HG03097 (cell line): ENCODE measurements at regions not wholly inside any gene's neighbourhood (a gene's known extent, or its start where the extent isn't known, plus 50 kb on each side); places are given as distances from the start of the nearest gene placed in this dataset.

Experiments
- ATAC-seq: cut with Tn5 transposase; IDR thresholded peaks from one replicate; pipeline ENCODE4 v1.9.1; 2021; ENCODE audit not compliant: unreplicated experiment, low FRiP score

DNA sequence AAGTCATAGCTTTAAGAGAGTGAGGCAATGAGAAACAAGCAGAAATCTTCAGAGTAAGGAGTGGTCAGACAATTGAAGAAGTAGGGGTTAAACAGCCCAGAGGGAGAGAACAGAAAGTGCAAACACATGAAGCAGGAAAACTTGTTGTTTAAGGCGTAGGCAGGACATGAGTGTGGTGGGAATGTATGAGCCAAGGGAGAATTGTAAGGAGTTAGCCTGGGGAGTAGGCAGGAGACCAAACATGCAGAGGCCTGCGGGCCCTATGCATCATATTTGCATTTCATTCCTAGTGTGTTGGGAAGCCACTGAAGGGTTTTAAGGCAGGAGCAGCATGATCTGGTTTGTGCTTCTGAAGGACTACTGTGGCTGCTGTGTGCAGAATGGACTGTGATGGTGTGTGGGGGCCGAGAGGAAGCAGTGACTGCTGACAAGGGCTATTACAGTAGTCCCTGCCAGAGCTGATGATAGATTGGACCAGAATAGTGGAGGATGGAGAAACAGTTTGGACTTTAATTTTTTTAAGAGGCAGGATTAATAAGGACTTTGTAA is 179.9 kb upstream of the C11orf87 start:
- ATAC-seq, result no peak

DNA sequence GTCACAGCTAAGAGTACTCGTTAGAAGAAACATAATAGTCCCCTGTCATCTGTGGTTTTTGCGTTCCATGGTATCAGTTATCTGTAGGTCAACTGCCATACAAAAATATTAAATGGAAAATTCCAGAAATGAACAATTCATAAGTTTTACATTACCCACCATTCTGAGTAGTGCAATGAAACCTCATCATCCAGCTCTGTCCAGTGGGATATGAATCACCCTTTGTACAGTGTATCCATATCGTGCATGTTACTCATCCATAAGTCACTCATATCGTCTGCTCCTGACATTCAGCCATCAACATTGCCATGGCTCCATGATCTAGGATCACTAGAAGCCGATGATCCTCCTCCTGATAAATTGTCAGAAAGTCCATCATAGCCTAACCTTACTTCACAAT is 174.9 kb upstream of the C11orf87 start:
- no peak for ATAC-seq

DNA sequence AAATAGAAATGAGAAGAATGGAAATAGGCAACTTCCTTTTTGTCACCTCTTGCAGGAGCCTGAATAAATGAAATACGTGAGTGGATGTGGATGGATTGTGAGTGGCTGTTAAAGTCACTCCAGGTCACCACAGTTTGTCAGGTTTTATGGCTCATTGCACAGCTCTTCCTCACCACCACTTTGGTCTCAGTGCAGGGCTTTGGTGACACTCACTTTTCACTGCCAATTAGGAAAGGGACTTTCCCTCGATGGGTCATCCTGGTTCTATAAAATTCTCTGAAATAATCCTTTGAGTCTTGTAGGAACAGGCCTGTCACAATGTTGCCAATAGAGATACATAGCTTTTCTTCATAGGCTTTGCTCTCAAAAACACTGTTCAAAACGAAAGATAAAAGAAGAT is 172.4 kb upstream of the C11orf87 start:
- no peak for ATAC-seq

DNA sequence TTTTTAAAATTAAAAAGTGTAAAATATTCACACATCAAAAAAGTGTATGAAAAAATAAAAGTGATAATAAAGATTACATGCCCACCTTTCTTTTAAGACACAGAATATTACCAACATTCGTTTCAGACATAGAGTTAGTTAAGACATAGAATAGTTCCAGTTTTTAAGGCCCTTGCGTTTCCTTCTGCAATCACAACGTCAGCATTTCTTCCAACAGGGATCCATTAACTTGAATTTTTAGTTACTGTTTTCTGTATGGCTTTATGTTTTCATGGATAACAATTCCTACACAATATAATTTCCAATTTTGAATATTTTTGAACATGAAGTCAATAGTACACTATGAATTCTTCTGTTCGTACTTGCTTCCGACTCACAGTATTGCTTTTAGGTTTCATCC is 170.8 kb upstream of the C11orf87 start:
- no peak for ATAC-seq

DNA sequence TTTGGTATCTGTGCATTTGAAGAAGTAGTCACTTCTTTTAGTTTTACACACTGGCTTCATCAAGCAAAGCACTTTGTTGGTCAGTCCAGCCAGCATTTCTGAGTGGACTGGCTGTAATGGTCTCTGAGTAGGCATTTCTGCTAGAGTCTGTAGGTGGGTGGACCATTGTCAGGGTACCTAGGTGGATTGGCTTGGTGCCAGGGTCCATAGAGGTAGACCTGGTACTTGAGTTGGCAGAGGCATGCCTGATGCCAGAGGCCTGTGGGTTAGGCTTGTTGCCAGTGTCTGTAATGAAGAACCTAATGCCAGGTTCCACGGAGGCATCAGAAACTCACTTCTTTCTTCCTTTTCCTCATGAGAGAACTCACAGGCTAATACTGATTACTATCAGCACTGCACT is 157.9 kb upstream of the C11orf87 start:
- ATAC-seq, result no peak

DNA sequence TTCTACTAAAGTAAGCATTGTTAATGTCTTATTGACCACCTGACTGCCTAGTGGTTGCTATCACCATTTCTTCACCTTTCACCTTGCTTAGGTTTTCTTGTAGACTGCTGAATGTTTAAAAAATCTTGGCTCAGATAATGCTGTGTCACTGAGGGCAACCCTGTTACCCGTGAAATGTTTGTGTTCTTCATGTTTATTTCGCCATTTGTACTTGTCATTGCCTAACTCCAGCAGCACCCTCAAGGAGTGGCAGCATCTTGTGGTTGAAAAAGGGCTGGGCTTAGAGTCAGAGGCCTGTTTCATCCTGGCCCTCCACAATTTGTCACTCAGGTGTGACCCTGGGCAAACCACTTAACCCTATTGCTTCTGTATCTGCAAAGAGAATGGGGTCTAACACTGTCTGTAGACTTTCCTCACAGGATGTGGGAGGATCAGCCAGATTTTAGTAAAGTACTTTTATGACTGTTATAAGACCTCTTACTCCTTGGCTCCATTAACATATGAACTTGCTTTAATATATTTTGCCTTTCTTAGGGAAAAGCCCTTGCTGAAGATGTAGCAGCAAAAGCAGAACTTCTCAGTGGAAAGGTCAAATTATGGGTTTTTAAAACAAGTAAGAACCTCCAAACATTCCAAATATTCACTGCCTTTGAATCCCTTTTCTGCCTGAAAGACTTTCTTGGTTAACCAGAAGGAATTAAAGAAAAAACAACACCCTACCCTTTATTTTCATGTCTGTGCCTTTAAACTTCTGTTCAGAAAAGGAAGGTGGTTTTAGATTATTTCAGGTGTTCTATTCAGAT is 154.5 kb upstream of the C11orf87 start:
- ATAC-seq, result no peak

DNA sequence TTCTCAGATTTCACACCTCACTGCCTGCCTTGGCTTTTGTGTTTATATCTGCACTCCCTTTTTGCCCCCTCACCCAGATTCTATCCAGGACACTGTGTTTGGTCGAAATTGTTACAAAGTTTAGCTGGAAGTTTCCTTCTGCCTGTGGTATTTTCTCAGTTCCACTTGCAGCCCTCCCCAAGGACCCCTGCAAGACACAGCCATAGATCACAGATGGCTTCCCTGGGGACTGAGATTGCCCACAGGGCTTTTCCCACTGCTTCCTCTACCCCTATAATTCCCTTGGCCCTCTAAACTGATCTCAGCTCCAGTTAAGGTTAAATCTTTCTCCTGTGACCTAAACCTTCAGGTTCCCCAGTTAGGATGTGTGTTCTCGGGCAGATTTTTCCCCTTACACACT is 146.1 kb upstream of the C11orf87 start:
- ATAC-seq, result no peak

DNA sequence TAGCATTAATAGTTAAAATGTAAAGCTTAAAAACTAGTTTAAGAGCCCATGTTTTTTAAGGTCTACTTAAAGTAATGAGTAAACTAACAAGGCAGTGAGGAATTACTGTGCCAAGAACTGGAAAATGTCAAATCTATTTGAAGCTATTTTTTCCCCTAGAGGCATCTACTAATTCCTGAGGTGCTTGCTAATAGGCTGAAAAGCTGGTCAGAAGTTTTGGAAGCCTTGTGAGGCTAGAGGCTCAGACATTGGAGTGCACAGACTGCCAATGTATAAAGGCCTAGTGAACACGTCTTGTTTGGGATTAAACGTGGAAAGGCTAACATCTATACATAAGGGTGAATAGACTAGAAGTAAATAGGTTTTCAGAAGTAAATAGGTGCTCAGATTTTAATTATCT is 136.5 kb upstream of the C11orf87 start:
- ATAC-seq, result no peak

DNA sequence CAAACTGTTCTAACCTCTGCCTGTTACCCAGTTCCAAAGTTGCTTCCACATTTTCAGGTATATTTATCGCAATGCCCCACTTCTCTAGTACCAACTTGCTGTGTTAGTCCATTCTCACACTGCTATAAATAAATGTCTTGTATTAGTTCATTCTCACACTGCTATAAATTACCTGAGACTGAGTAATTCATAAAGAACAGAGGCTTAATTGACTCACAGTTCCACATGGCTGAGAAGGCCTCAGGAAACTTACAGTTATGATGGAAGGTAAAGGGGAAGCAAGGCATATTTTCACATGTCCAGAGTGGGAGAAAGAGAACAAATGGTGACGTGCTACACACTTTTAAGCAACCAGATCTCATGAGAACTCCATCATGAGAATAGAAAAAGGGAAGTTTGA is 130.4 kb upstream of the C11orf87 start:
- ATAC-seq, result no peak

DNA sequence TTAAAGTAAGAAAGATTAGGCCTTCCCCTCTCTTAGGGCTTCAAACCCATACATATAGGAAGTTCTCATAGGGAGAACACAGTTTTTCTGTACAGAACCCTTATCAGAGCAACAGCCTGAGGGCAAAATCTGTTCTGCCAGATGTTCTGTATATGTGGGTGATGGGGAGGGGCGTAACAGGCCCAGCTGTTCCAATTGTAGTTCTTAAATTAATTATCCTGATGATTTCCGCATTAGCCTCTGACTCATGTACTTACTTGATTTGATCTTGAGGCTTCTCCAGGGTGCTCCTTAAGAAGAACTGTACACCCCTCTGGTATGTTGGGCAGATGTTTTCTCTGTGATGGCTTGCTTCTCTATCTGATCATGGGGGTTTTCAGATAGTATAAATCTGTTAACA is 123.1 kb upstream of the C11orf87 start:
- no peak for ATAC-seq

DNA sequence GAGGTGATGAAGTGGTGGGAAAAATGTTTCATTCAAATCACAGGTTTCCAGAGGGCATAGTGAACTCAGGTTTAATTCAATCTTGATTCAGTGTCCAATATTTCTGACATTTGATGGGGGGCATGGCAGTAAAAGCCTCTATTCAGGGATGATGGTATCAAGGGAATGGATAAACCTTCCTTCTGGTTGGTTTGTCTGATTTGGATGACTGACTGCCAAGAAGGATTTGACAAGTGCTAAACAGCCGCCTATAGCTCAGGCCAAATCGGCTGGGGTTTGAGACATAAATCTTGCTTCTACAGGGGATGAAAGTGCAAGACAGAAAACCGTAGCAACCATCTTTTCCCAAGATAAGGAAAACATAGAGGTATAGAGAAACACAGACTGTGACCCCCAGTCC is 121.8 kb upstream of the C11orf87 start:
- no peak for ATAC-seq

DNA sequence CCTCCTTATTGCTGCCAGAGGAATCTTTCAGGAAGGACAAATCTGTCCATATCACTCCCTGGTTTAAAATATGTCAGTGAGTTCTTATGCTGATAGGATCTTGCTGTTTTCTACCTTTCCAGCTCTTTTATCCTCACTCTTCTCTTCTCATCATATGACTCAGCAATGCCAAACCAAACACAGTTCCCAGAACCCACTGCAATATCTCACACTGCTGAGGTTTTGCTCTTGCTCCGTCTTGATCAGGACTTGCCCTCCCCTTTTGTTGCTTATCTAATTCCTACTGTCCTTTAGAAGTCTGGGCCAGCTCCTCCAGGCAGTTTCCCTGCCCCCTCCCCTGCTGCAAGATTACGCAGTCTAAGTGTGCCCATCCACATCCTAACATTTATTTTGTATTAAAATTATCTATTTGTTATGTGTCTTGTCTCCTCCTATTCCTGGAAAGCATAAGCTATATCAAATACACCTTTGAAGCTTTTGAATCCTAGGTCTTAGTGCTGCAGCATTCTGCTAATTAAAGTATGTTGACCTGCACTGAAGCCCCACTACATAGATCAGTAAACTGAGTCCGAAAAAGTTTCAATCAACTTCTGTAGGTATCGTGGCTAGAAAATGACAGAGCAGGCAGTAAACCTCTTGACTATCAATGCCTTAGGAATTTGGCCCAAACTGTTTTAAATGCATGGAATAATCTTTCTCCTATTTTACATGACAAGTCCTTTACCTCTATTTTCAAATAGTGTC is 119.2 kb upstream of the C11orf87 start:
- no peak for ATAC-seq

DNA sequence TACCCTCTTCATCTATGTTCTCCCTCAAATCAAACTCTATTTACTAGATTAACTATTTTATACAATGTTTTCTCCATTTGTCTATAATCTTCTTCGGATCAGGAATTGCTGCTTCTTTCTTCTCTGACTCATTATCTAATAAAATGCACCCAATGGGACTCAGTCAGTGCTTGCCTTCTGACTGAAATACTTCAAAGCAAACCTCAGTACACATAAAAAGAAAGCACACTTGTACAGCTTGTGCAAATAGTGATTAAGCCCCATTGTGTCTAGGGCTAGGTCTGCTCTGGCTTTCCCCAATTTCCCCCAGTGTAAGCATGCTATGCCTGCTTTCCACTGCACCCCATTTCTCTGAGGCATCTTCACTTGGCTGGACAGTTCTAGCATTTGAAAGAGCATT is 118.6 kb upstream of the C11orf87 start:
- ATAC-seq, result no peak

DNA sequence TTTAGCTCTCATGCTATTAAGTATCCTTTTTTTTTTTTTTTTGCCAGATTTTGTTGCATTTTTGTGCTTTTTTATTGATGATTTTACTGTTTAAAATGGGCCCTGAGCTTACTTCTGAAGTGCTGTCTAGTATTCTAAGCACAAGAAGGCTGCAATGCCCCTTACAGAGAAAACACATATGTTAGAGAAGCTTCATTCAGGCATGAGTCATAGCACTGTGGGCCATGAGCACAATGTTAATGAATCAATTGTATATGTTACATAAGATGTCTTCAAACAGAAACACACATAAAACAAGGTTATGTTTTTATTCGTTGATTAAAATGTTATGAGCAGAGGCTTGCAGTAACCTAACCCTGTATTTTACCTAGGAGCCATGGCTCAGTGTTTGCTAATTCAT is 117.8 kb upstream of the C11orf87 start:
- ATAC-seq, result no peak

DNA sequence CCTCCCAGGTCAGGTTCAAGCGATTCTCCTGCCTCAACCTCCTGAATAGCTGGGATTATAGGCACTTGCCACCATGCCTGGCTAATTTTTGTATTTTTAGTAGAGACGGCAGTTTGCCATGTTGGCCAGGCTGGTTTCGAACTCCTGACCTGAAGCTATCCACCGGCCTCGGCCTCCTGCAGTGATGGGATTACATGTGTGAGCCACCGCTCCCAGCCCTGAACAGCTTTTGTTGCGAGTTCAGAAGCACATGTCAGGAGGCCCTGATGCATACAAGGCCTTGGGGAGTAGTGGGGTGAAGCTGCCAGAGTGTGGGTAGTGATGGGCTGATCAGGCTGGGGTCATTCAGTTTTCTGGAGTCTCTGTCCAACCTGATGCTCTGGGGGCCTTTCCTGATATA is 117.0 kb upstream of the C11orf87 start:
- ATAC-seq, result no peak

DNA sequence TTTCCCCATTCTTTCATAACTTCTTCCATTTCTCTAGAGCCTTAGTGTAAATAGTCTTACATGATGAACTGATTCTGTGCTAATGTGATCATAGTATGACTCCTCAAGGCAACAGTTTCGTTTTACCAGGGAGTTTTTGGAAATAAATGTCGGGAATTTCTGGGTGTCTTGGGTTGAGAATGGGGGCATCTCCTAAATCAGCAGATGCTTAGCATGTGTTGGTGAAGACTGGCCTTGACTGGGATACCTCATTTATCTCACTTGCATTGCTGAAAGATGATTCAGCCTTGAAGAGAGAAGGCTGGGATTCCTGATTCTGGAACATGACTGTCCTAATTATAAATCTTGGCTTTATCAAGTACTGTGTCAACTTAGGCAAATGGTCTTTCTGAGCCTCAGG is 115.7 kb upstream of the C11orf87 start:
- ATAC-seq, result no peak

DNA sequence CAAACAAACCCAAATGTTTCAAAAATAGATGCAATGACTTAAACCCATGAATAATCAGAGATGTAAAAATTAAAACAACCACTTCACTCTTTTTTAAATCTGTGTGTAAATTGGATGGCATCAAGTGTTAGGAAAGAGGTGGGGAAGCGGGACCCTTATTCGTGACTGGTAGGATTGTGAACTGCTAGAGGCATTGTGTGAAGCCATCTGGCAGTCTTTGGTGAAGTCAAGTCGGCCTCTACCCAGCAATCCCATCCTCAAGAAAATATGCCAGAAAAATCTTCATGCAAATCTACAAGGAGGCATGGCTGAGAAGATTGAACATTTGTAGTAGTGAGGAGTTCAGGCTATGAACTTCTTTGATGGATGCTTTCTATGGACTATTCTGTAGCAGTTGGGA is 114.6 kb upstream of the C11orf87 start:
- ATAC-seq, result no peak

DNA sequence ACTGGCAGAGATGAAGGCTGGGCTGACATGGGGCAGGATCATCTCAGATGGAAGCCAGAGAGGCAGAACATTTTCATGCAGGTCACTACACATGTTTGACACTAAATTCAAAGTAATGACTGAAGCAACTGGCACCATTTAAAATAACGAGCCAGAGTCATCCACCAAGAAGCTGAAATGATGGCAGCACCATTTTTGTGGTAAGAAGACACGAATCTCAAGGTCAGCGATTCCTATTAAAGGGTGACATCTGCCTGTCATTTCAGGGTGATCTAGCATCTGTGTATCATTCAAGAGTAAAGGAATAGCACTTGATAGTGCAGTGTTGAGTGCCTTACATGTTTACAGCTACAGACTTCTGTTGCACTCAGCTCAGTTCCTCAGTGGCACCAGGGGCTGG is 113.4 kb upstream of the C11orf87 start:
- ATAC-seq, result no peak

DNA sequence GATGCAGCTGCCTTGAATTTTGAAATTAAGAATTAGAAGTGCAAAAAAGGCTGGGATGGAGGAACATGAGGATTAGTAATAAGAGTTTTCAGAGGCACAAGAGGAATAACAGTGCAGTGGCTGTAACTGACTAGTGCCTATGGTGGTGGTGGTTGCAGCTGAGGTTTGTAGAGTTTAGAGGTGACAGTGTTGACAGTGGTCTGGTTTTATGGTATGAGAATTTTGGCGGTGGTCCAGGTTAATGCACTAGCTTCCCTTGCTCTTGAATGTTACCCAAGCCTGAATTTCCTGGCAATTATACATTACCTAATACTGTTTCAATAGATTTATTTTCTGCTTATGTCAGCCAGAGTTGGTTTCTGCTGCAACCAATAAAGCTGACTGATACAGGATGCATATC is 112.8 kb upstream of the C11orf87 start:
- ATAC-seq, result no peak

DNA sequence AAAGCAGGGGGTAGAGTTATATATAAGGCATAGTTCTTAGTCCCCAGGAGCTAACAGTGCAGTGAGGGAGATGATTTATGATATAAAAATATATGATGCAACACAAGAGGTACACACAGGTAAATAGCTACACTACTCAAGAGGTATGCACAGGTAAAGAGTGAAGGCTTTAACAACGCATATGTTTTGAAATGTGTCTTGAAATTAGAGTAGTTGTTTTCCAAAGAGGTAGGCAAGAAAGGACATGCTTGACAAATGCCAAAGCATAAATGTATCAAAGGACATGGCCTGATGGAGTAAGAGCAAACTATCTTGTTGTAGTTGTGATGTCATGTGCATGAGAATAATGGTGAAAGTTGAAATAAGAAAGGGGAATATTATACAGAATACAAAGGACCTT is 104.3 kb upstream of the C11orf87 start:
- no peak for ATAC-seq

DNA sequence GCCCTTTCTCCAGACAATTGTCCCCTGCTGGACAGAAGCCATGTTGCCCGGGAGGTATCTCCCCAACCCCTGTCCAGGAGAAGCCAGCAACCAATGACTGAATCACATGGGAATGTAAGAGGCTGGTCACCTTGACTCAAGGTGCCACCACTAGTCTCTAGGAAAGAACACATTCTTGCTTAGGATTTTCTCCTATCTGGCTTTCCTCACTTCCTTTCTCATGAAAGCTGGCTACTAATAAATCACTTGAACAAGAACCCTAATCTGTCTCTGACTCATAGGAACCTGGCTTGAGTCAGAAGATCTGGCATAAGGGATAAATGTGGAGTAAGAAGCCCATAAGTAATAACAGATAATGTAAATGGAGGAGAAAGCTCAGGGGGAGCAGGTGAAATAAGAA is 101.4 kb upstream of the C11orf87 start:
- ATAC-seq, result no peak

DNA sequence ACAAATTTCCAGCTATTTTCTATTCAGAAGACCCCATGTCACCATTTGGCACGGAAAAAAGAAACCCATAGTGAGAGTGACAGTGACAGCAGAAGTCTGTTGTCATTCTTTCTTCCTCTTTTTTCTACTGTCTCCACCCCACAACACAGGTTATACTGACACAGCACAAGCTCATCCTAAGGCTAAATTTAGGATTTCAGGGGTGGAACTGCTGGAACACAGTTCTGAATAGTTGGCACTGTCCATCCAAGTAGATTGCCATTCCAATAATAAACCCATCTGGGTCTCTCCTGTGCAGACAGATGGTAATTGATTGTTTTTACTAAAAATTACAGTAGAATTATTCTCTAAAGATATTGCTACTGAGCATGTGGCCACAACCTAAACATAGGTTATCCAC is 95.2 kb upstream of the C11orf87 start:
- no peak for ATAC-seq
